SK-N-SH treated with all-trans-retinoic acid at 6 μM for 48 hours (cell line): ENCODE measurements at regions not wholly inside any gene's neighbourhood (a gene's known extent, or its start where the extent isn't known, plus 50 kb on each side); places are given as distances from the start of the nearest gene placed in this dataset.

Experiments used
- ATAC-seq: fragments of 200-7000 bp; cut with Tn5 transposase; 3 replicates; pipeline ENCODE4 v1.9.1; 2020; ENCODE audit warnings: mild to moderate bottlenecking, moderate library complexity
- ARNTL ChIP-seq: fragments of 450-650 bp; formaldehyde crosslinking; IDR thresholded peaks from 2 replicates; pipeline ENCODE4 v1.5.0; 2020; ENCODE audit warnings: low read depth, mild to moderate bottlenecking, moderate library complexity, borderline replicate concordance
- BACH2 ChIP-seq: fragments of 250-450 bp; sonication (Bioruptor Pico); IDR thresholded peaks from 2 replicates; pipeline ENCODE4 v1.9.0; 2021; ENCODE audit warnings: mild to moderate bottlenecking, borderline replicate concordance
- CREB5 ChIP-seq: fragments of 250-450 bp; sonication (Bioruptor Pico); IDR thresholded peaks from 2 replicates; pipeline ENCODE4 v1.5.1; 2020; ENCODE audit warnings: low read depth, mild to moderate bottlenecking, moderate library complexity
- CSDC2 ChIP-seq: fragments of 250-450 bp; sonication (Bioruptor Pico); IDR thresholded peaks from 2 replicates; pipeline ENCODE4 v1.5.0; 2020; ENCODE audit warnings: mild to moderate bottlenecking, moderate library complexity
- CSRNP3 ChIP-seq: fragments of 250-450 bp; sonication (Bioruptor Pico); IDR thresholded peaks from 2 replicates; pipeline ENCODE4 v1.5.1; 2021; ENCODE audit warnings: mild to moderate bottlenecking, moderate library complexity
- ESRRG ChIP-seq: fragments of 250-450 bp; sonication (Bioruptor Pico); IDR thresholded peaks from 2 replicates; pipeline ENCODE4 v1.6.1; 2021; ENCODE audit warnings: mild to moderate bottlenecking
- GLIS3 ChIP-seq: fragments of 250-450 bp; sonication (Bioruptor Pico); IDR thresholded peaks from 2 replicates; pipeline ENCODE4 v1.5.0; 2020; ENCODE audit warnings: mild to moderate bottlenecking, moderate library complexity
- ISL1 ChIP-seq: fragments of 250-450 bp; sonication (Bioruptor Pico); IDR thresholded peaks from 2 replicates; pipeline ENCODE4 v2.1.2; 2022; ENCODE audit warnings: mild to moderate bottlenecking, moderate library complexity
- OSR1 ChIP-seq: fragments of 250-450 bp; sonication (Bioruptor Pico); IDR thresholded peaks from 2 replicates; pipeline ENCODE4 v1.8.0; 2022; ENCODE audit warnings: moderate library complexity, mild to moderate bottlenecking, inconsistent platforms
- PATZ1 ChIP-seq: fragments of 250-450 bp; sonication (Bioruptor Pico); IDR thresholded peaks from 2 replicates; pipeline ENCODE4 v1.8.0; 2020; ENCODE audit warnings: mild to moderate bottlenecking, moderate library complexity, borderline replicate concordance
- POU6F1 ChIP-seq: fragments of 250-450 bp; sonication (Bioruptor Pico); IDR thresholded peaks from 2 replicates; pipeline ENCODE4 v1.8.0; 2021; ENCODE audit warnings: low read depth, mild to moderate bottlenecking, moderate library complexity, borderline replicate concordance
- RARB ChIP-seq: fragments of 250-450 bp; sonication (Bioruptor Pico); IDR thresholded peaks from 2 replicates; pipeline ENCODE4 v1.8.0; 2021; ENCODE audit warnings: mild to moderate bottlenecking, moderate library complexity
- SNAI2 ChIP-seq: fragments of 250-450 bp; sonication (Bioruptor Pico); IDR thresholded peaks from 2 replicates; pipeline ENCODE4 v1.5.0; 2020; ENCODE audit warnings: mild to moderate bottlenecking, moderate library complexity
- TCF4 ChIP-seq: fragments of 250-450 bp; sonication (Bioruptor Pico); IDR thresholded peaks from 2 replicates; pipeline ENCODE4 v1.8.0; 2021; ENCODE audit warnings: mild to moderate bottlenecking, moderate library complexity, borderline replicate concordance
- TSHZ2 ChIP-seq: fragments of 250-450 bp; sonication (Bioruptor Pico); IDR thresholded peaks from 2 replicates; pipeline ENCODE4 v1.5.0; 2020; ENCODE audit warnings: mild to moderate bottlenecking, moderate library complexity
- ZC3H10 ChIP-seq: fragments of 250-450 bp; sonication (Bioruptor Pico); IDR thresholded peaks from 2 replicates; pipeline ENCODE4 v1.5.1; 2021; ENCODE audit warnings: mild to moderate bottlenecking, moderate library complexity
- ZFP3 ChIP-seq: fragments of 250-450 bp; sonication (Bioruptor Pico); IDR thresholded peaks from 2 replicates; pipeline ENCODE4 v1.5.0; 2020; ENCODE audit warnings: mild to moderate bottlenecking, moderate library complexity
- ZFP30 ChIP-seq: fragments of 450-650 bp; formaldehyde crosslinking; IDR thresholded peaks from 2 replicates; pipeline ENCODE4 v1.5.0; 2022; ENCODE audit warnings: mild to moderate bottlenecking, moderate library complexity
- ZNF565 ChIP-seq: fragments of 450-650 bp; formaldehyde crosslinking; conservative IDR thresholded peaks from 2 replicates; pipeline ENCODE4 v1.5.0; 2020; ENCODE audit warnings: low read depth, mild to moderate bottlenecking, moderate library complexity
- ZNF70 ChIP-seq: fragments of 450-650 bp; formaldehyde crosslinking; IDR thresholded peaks from 2 replicates; pipeline ENCODE4 v1.5.0; 2020; ENCODE audit warnings: mild to moderate bottlenecking, moderate library complexity
- ZNF8 ChIP-seq: fragments of 450-650 bp; formaldehyde crosslinking; IDR thresholded peaks from 2 replicates; pipeline ENCODE4 v1.5.0; 2020; ENCODE audit warnings: mild to moderate bottlenecking, moderate library complexity

- no peak for TF ChIP-seq ZNF565
- TF ChIP-seq OSR1 (CRISPR knock-in tag) = no peak
- no peak for TF ChIP-seq ZNF70 (CRISPR knock-in tag)
- no peak for TF ChIP-seq ZNF8 (CRISPR knock-in tag)
- no peak for TF ChIP-seq ZFP3 (CRISPR knock-in tag)
- TF ChIP-seq RARB (CRISPR knock-in tag) = no peak
- TF ChIP-seq CSRNP3 (CRISPR knock-in tag) = no peak
- no peak for TF ChIP-seq ARNTL (CRISPR knock-in tag)
- TF ChIP-seq CSDC2 = no peak
- TF ChIP-seq PATZ1 (CRISPR knock-in tag) = no peak
- TF ChIP-seq CREB5 (CRISPR knock-in tag) = no peak
- TF ChIP-seq TSHZ2 (CRISPR knock-in tag) = no peak
- ATAC-seq = no peak
These were observed 72.4 kb upstream of the SOX1 start for GRCh38 chr13:111994578-111994977.

GRCh38 chr13:111999352-111999751 is 67.6 kb upstream of the SOX1 start:
- ATAC-seq = no peak
- TF ChIP-seq ZFP30 (CRISPR knock-in tag) (no peak), OSR1 (CRISPR knock-in tag) (no peak), ZNF565 (no peak), TCF4 (CRISPR knock-in tag) (no peak), ZC3H10 (CRISPR knock-in tag) (no peak), CSDC2 (no peak), ISL1 (no peak), SNAI2 (CRISPR knock-in tag) (no peak), ZFP3 (CRISPR knock-in tag) (no peak), RARB (CRISPR knock-in tag) (no peak), ARNTL (CRISPR knock-in tag) (no peak), POU6F1 (CRISPR knock-in tag) (no peak), GLIS3 (CRISPR knock-in tag) (no peak), ESRRG (CRISPR knock-in tag) (no peak), BACH2 (CRISPR knock-in tag) (no peak), TSHZ2 (CRISPR knock-in tag) (no peak), CREB5 (CRISPR knock-in tag) (no peak), ZNF70 (CRISPR knock-in tag) (no peak), PATZ1 (CRISPR knock-in tag) (no peak)
